Left ventricle myocardium inferior (tissue), 1 donor: ENCODE measurements at regions not wholly inside any gene's neighbourhood (a gene's known extent, or its start where the extent isn't known, plus 50 kb on each side); places are given as distances from the start of the nearest gene placed in this dataset.

Experiments
- DNase-seq: peaks from one replicate; pipeline ENCODE4 v3.0.0-alpha.2; 2020
- H3K27ac ChIP-seq: fragments of 200-600 bp; replicated peaks from 2 replicates; pipeline ENCODE4 v1.8.0; 2021
- H3K27me3 ChIP-seq: fragments of 200-600 bp; 2 replicates; pipeline ENCODE4 v1.8.0; 2021; ENCODE audit warnings: low read depth
- H3K36me3 ChIP-seq: fragments of 200-600 bp; 2 replicates; pipeline ENCODE4 v1.8.0; 2021
- H3K4me1 ChIP-seq: fragments of 200-600 bp; 2 replicates; pipeline ENCODE4 v1.8.0; 2021
- H3K4me3 ChIP-seq: fragments of 200-600 bp; 2 replicates; pipeline ENCODE4 v1.8.0; 2021; ENCODE audit warnings: mild to moderate bottlenecking, moderate library complexity
- H3K9me3 ChIP-seq: fragments of 200-600 bp; replicated peaks from 2 replicates; pipeline ENCODE4 v1.8.0; 2021
- intact Hi-C: fragments of 100-400 bp; cut with micrococcal nuclease; formaldehyde crosslinking; loops from one replicate; pipeline ENCODE4 v1.11.0; 2022
- TF ChIP-seq, protein P1 (sequence below): fragments of 200-600 bp; IDR thresholded peaks from 2 replicates; pipeline ENCODE4 v1.8.0; 2021; ENCODE audit warnings: antibody characterized with exemption, mild to moderate bottlenecking, borderline replicate concordance
- donor health status: DM: no; HTN: yes; CAD: no; lungs with severe emphysema.

DNA sequence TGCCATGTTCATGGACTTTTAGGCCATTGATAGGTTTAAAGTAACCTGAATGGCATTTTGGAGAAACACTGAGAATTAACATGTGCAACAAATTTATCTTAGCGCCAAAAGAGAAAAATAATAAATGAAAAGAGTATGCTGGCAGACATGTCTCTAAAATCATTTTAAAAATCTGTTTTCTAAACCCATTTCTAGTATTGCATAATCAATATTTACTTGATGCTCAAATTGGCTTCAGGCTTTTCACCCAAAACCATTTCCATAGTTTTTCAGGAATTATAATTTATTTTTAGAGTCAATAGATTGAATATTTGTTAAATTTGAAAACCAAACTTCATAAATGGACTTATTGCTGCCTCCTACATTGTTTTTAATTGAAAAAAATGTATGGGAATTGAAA is 423.0 kb downstream of the PLOD2 start:
- Histone ChIP-seq H3K27ac (no peak overlapping the region), H3K4me3 (no peak overlapping the region), H3K9me3 (no peaks in the 10 kb centered on the region), H3K27me3 (no peaks in the 10 kb centered on the region), H3K36me3 (no peaks in the 10 kb centered on the region), H3K4me1 (no peaks in the 10 kb centered on the region)
- TF ChIP-seq, protein P1, sequence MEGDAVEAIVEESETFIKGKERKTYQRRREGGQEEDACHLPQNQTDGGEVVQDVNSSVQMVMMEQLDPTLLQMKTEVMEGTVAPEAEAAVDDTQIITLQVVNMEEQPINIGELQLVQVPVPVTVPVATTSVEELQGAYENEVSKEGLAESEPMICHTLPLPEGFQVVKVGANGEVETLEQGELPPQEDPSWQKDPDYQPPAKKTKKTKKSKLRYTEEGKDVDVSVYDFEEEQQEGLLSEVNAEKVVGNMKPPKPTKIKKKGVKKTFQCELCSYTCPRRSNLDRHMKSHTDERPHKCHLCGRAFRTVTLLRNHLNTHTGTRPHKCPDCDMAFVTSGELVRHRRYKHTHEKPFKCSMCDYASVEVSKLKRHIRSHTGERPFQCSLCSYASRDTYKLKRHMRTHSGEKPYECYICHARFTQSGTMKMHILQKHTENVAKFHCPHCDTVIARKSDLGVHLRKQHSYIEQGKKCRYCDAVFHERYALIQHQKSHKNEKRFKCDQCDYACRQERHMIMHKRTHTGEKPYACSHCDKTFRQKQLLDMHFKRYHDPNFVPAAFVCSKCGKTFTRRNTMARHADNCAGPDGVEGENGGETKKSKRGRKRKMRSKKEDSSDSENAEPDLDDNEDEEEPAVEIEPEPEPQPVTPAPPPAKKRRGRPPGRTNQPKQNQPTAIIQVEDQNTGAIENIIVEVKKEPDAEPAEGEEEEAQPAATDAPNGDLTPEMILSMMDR, result no peak
- intact Hi-C loops, result no loop called here
- DNase-seq, result no peak

DNA sequence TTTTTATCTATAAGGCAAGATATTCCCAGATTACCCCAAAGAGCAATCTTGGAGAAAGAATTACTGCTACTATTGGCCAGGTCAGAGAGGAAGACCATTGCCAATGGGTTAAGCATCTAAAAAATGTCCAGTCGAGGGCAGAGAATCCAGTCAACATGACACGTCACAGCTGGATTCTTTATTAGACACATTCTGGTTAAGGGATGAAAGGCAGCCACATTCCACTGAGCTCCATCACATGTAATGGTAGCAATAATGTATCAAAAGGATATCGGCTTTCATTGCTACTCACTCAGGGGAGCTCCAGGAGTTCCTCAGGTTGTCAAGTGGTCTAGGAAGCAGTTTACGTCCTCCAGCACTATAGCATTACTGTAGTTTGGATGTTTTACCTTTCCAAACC is 421.1 kb downstream of the PLOD2 start:
- TF ChIP-seq, protein P1, result no peak
- Histone ChIP-seq H3K9me3 (no peaks in the 10 kb centered on the region), H3K36me3 (no peaks in the 10 kb centered on the region), H3K27me3 (no peaks in the 10 kb centered on the region), H3K4me1 (no peaks in the 10 kb centered on the region), H3K4me3 (no peak overlapping the region), H3K27ac (no peak overlapping the region)
- intact Hi-C loops, result no loop called here
- no peak for DNase-seq

DNA sequence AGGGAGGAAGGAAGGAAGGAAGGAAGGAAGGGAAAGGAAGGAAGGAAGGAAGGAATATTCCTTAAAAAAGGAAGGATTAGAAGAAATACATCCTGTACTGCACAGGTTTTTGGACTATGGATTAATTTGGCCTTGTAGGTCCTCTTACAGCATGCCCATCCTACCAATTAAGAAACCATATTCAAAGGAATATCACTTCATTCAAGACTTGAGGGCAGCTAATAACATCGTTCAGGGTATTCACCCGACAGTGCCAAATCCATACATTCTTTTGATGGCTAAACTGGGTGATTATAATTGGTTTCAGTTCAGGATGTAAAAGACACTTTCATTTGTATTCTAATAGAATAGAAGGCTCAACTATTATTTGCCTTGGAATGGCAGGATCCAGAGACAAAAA is 410.3 kb downstream of the PLOD2 start:
- H3K27ac ChIP-seq, result no peak overlapping the region
- no peak for DNase-seq
- intact Hi-C loops, result no loop called here
- no peaks in the 10 kb centered on the region for H3K27me3 ChIP-seq
- H3K36me3 ChIP-seq, result no peaks in the 10 kb centered on the region
- H3K4me3 ChIP-seq, result no peak overlapping the region
- H3K4me1 ChIP-seq, result no peaks in the 10 kb centered on the region
- no peaks in the 10 kb centered on the region for H3K9me3 ChIP-seq
- TF ChIP-seq, protein P1, result no peak

DNA sequence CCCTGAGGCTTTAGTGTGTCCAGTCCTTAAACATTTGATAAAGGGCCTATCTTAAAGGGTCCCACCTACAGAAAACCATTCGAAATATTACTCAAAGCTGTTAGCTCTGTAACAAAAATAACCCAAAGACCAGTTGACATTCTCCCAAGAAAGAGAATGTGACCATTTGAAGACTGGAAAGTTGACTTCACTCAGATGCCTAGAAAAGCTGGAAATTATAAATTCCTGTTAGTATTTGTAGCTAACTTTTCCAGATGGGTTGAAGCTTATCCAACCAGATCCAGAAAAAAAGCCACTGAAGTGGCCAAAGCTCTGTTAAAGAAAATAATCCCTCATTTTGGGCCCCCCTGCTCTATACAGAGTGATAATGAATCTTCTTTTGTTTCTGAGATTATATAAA is 408.4 kb downstream of the PLOD2 start:
- no peaks in the 10 kb centered on the region for H3K9me3 ChIP-seq
- H3K4me3 ChIP-seq, result no peak overlapping the region
- no peaks in the 10 kb centered on the region for H3K27me3 ChIP-seq
- intact Hi-C loops, result no loop called here
- no peaks in the 10 kb centered on the region for H3K4me1 ChIP-seq
- DNase-seq, result no peak
- H3K27ac ChIP-seq, result no peak overlapping the region
- H3K36me3 ChIP-seq, result no peaks in the 10 kb centered on the region
- TF ChIP-seq, protein P1, result no peak

DNA sequence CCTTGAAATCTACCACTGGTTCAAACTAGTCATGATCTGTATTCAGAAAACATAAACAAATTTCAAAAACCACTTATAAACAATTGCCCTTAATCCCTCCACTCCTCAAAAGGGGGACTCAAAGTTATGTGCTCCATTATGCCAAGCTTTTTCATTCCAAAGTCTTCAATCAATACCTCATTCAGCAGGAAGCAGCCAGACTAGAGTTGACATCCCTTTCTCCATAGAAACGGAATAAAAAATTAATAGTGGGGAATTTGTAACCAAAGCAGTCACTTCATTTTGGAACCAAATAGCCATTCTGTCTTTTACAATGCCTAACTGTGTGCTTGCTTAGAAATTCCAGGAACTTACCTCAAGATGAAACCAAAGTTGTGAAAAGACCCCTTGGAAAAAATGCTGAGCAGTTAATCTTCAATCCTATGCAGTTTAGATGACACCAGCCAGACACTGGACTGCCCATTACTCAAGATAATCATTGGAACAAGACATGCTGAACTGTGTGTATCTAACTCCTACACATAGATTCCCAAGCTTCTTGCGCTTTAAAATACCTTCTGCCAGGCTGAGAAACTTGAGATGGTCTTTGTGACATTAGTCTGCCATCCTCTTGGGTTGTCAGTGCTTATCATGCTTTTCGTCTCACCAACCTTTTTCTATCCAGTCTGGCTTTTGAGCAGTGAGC is 406.2 kb downstream of the PLOD2 start:
- Histone ChIP-seq H3K36me3 (no peaks in the 10 kb centered on the region), H3K4me1 (no peaks in the 10 kb centered on the region), H3K27me3 (no peaks in the 10 kb centered on the region), H3K9me3 (no peaks in the 10 kb centered on the region), H3K27ac (no peak overlapping the region), H3K4me3 (no peak overlapping the region)
- DNase-seq, result no peak
- TF ChIP-seq, protein P1, result no peak
- intact Hi-C loops, result no loop called here

DNA sequence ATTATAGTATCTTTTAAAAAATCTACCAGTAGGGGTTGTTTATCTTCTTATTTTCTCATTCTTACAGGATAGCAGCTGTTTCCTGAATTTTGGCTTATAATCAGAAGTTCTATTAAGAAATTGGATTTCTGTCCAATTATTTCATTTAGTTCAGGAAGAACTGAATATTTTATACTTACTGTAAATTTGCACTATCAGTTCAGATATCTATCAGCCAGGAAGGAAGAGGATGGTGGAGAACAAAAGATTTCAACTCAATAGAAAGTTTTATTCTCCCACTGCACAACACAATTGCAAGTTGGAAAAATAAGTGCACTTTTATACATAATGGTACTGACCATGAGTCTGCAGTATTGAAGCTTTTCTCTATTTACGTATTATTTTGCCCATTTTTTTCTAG is 400.9 kb downstream of the PLOD2 start:
- Histone ChIP-seq H3K27me3 (no peaks in the 10 kb centered on the region), H3K4me3 (no peak overlapping the region), H3K27ac (no peak overlapping the region), H3K4me1 (no peaks in the 10 kb centered on the region), H3K36me3 (no peaks in the 10 kb centered on the region), H3K9me3 (no peaks in the 10 kb centered on the region)
- intact Hi-C loops, result no loop called here
- no peak for DNase-seq
- TF ChIP-seq, protein P1, result no peak
